ENCODE measurements at regions not wholly inside any gene's neighbourhood (a gene's known extent, or its start where the extent isn't known, plus 50 kb on each side); places are given as distances from the start of the nearest gene placed in this dataset.

GRCh38 chr18:30066288-30066687, 976.3 kb downstream of the DSC3 start:
- CTCF ChIA-PET = no interaction called here
- Mint-ChIP-seq H3K27ac (no peak overlapping the region), H3K27me3 (no peaks in the 10 kb centered on the region), H3K4me1 (no peaks in the 10 kb centered on the region), H3K4me3 (no peak overlapping the region), H3K36me3 (ENCODE audit: low read depth) (no peaks in the 10 kb centered on the region), H3K9me3 (ENCODE audit: low read depth) (peaks cover 12% of the 10 kb centered on the region)
- POLR2A ChIA-PET = no interaction called here
- no peak for DNase-seq
- no peak for ATAC-seq
- intact Hi-C loops (cut with DNase I, micrococcal nuclease) = no loop called here

GRCh38 chr18:30057398-30057797, 985.1 kb downstream of the DSC3 start:
- no peaks in the 10 kb centered on the region for H3K36me3 Mint-ChIP-seq (ENCODE audit: low read depth)
- H3K27ac Mint-ChIP-seq = no peak overlapping the region
- intact Hi-C loops (cut with DNase I, micrococcal nuclease) = no loop called here
- ChIA-PET CTCF (no interaction called here), POLR2A (no interaction called here)
- DNase-seq (no peak), ATAC-seq (no peak)
- H3K9me3 Mint-ChIP-seq (ENCODE audit: low read depth) = peaks cover 17% of the 10 kb centered on the region
- H3K4me1 Mint-ChIP-seq = no peaks in the 10 kb centered on the region
- no peak overlapping the region for H3K4me3 Mint-ChIP-seq
- no peaks in the 10 kb centered on the region for H3K27me3 Mint-ChIP-seq

- POLR2A ChIA-PET = no interaction called here
- H3K9me3 Mint-ChIP-seq (ENCODE audit: low read depth) = peaks cover 14% of the 10 kb centered on the region
These were observed 986.0 kb downstream of the DSC3 start for GRCh38 chr18:30056528-30056927.

GRCh38 chr18:30044496-30044895, 998.0 kb downstream of the DSC3 start:
- Mint-ChIP-seq H3K36me3 (ENCODE audit: low read depth) (no peaks in the 10 kb centered on the region), H3K4me1 (no peaks in the 10 kb centered on the region), H3K4me3 (no peak overlapping the region), H3K27me3 (no peaks in the 10 kb centered on the region), H3K9me3 (ENCODE audit: low read depth) (peaks cover 4% of the 10 kb centered on the region), H3K27ac (no peak overlapping the region)
- intact Hi-C loops (cut with DNase I, micrococcal nuclease) = no loop called here
- ATAC-seq (no peak), DNase-seq (no peak)
- CTCF ChIA-PET = no interaction called here
- POLR2A ChIA-PET = no interaction called here

More at GRCh38 chr18:30056528-30056927, 986.0 kb downstream of the DSC3 start:
- CTCF ChIA-PET = no interaction called here
- Mint-ChIP-seq H3K4me3 (no peak overlapping the region), H3K36me3 (ENCODE audit: low read depth) (no peaks in the 10 kb centered on the region), H3K27ac (no peak overlapping the region), H3K4me1 (no peaks in the 10 kb centered on the region), H3K27me3 (no peaks in the 10 kb centered on the region)
- DNase-seq = no peak
- intact Hi-C loops (cut with DNase I, micrococcal nuclease) = no loop called here
- no peak for ATAC-seq

GRCh38 chr18:30039201-30039600, 1003.3 kb downstream of the DSC3 start:
- H3K27ac Mint-ChIP-seq = no peak overlapping the region
- H3K4me1 Mint-ChIP-seq = no peaks in the 10 kb centered on the region
- ATAC-seq (no peak), DNase-seq (no peak)
- no peak overlapping the region for H3K4me3 Mint-ChIP-seq
- H3K36me3 Mint-ChIP-seq (ENCODE audit: low read depth) = no peaks in the 10 kb centered on the region
- POLR2A ChIA-PET = no interaction called here
- H3K27me3 Mint-ChIP-seq = no peaks in the 10 kb centered on the region
- CTCF ChIA-PET = no interaction called here
- H3K9me3 Mint-ChIP-seq (ENCODE audit: low read depth) = peaks cover 14% of the 10 kb centered on the region
- intact Hi-C loops (cut with DNase I, micrococcal nuclease) = no loop called here

GRCh38 chr18:30034818-30035217, 1007.7 kb downstream of the DSC3 start:
- Mint-ChIP-seq H3K36me3 (ENCODE audit: low read depth) (no peaks in the 10 kb centered on the region), H3K4me1 (no peaks in the 10 kb centered on the region), H3K27me3 (no peaks in the 10 kb centered on the region), H3K4me3 (no peak overlapping the region), H3K27ac (no peak overlapping the region), H3K9me3 (ENCODE audit: low read depth) (peaks cover 17% of the 10 kb centered on the region)
- CTCF ChIA-PET = no interaction called here
- intact Hi-C loops (cut with DNase I, micrococcal nuclease) = no loop called here
- POLR2A ChIA-PET = no interaction called here
- no peak for DNase-seq
- ATAC-seq = no peak

GRCh38 chr18:30016179-30016578, 1026.4 kb downstream of the DSC3 start:
- no peak overlapping the region for H3K4me3 Mint-ChIP-seq
- ChIA-PET CTCF (no interaction called here), POLR2A (no interaction called here)
- no peaks in the 10 kb centered on the region for H3K36me3 Mint-ChIP-seq (ENCODE audit: low read depth)
- intact Hi-C loops (cut with DNase I, micrococcal nuclease) = no loop called here
- no peak for DNase-seq
- H3K27ac Mint-ChIP-seq = no peak overlapping the region
- no peaks in the 10 kb centered on the region for H3K4me1 Mint-ChIP-seq
- no peaks in the 10 kb centered on the region for H3K27me3 Mint-ChIP-seq
- ATAC-seq = no peak
- H3K9me3 Mint-ChIP-seq (ENCODE audit: low read depth) = peaks cover 2% of the 10 kb centered on the region

GRCh38 chr18:30004965-30005364, 1037.6 kb downstream of the DSC3 start:
- H3K4me1 Mint-ChIP-seq = no peaks in the 10 kb centered on the region
- DNase-seq = no peak
- H3K4me3 Mint-ChIP-seq = no peak overlapping the region
- POLR2A ChIA-PET = no interaction called here
- no peak for ATAC-seq
- CTCF ChIA-PET = no interaction called here
- peaks cover 4% of the 10 kb centered on the region for H3K9me3 Mint-ChIP-seq (ENCODE audit: low read depth)
- no peaks in the 10 kb centered on the region for H3K27me3 Mint-ChIP-seq
- no peaks in the 10 kb centered on the region for H3K36me3 Mint-ChIP-seq (ENCODE audit: low read depth)
- H3K27ac Mint-ChIP-seq = no peak overlapping the region
- intact Hi-C loops (cut with DNase I, micrococcal nuclease) = no loop called here

- Mint-ChIP-seq H3K4me1 (no peaks in the 10 kb centered on the region), H3K36me3 (ENCODE audit: low read depth) (no peaks in the 10 kb centered on the region), H3K4me3 (no peak overlapping the region), H3K27ac (no peak overlapping the region), H3K9me3 (ENCODE audit: low read depth) (peaks cover 27% of the 10 kb centered on the region), H3K27me3 (no peaks in the 10 kb centered on the region)
- DNase-seq = no peak
- no peak for ATAC-seq
- ChIA-PET CTCF (no interaction called here), POLR2A (no interaction called here)
- intact Hi-C loops (cut with DNase I, micrococcal nuclease) = no loop called here
These were observed 1060.3 kb downstream of the DSC3 start for GRCh38 chr18:29982218-29982617.

GRCh38 chr18:29979881-29980280, 1062.7 kb downstream of the DSC3 start:
- Mint-ChIP-seq H3K27me3 (no peaks in the 10 kb centered on the region), H3K27ac (no peak overlapping the region), H3K9me3 (ENCODE audit: low read depth) (peaks cover 17% of the 10 kb centered on the region), H3K4me1 (no peaks in the 10 kb centered on the region), H3K36me3 (ENCODE audit: low read depth) (no peaks in the 10 kb centered on the region), H3K4me3 (no peak overlapping the region)
- ChIA-PET CTCF (no interaction called here), POLR2A (no interaction called here)
- intact Hi-C loops (cut with DNase I, micrococcal nuclease) = no loop called here
- no peak for DNase-seq
- no peak for ATAC-seq

GRCh38 chr18:29969876-29970275, 1072.7 kb downstream of the DSC3 start:
- no peaks in the 10 kb centered on the region for H3K27me3 Mint-ChIP-seq
- no peak overlapping the region for H3K27ac Mint-ChIP-seq
- ATAC-seq (no peak), DNase-seq (no peak)
- peaks cover 5% of the 10 kb centered on the region for H3K9me3 Mint-ChIP-seq (ENCODE audit: low read depth)
- CTCF ChIA-PET = interaction anchor here (0.7 kb wide), 1 partner anchor 19 kb away, joined by 3 read pairs; no protein-coding TSS in a partner anchor
- no peak overlapping the region for H3K4me3 Mint-ChIP-seq
- intact Hi-C loops (cut with DNase I, micrococcal nuclease) = no loop called here
- H3K4me1 Mint-ChIP-seq = no peaks in the 10 kb centered on the region
- POLR2A ChIA-PET = no interaction called here
- H3K36me3 Mint-ChIP-seq (ENCODE audit: low read depth) = no peaks in the 10 kb centered on the region

- ATAC-seq (no peak), DNase-seq (no peak)
- ChIA-PET CTCF (no interaction called here), POLR2A (no interaction called here)
- Mint-ChIP-seq H3K27me3 (no peaks in the 10 kb centered on the region), H3K4me1 (no peaks in the 10 kb centered on the region), H3K4me3 (no peak overlapping the region), H3K36me3 (ENCODE audit: low read depth) (no peaks in the 10 kb centered on the region), H3K9me3 (ENCODE audit: low read depth) (peaks cover 14% of the 10 kb centered on the region), H3K27ac (no peak overlapping the region)
- intact Hi-C loops (cut with DNase I, micrococcal nuclease) = no loop called here
These were observed 1080.0 kb downstream of the DSC3 start for GRCh38 chr18:29962579-29962978.

GRCh38 chr18:29960539-29960938, 1082.0 kb downstream of the DSC3 start:
- peaks cover 14% of the 10 kb centered on the region for H3K9me3 Mint-ChIP-seq (ENCODE audit: low read depth)
- no peaks in the 10 kb centered on the region for H3K27me3 Mint-ChIP-seq
- ATAC-seq (no peak), DNase-seq (no peak)
- H3K4me1 Mint-ChIP-seq = no peaks in the 10 kb centered on the region
- POLR2A ChIA-PET = no interaction called here
- H3K4me3 Mint-ChIP-seq = no peak overlapping the region
- intact Hi-C loops (cut with DNase I, micrococcal nuclease) = no loop called here
- H3K36me3 Mint-ChIP-seq (ENCODE audit: low read depth) = no peaks in the 10 kb centered on the region
- CTCF ChIA-PET = no interaction called here
- H3K27ac Mint-ChIP-seq = no peak overlapping the region
